NCI-H1105 (cell line): ENCODE measurements at regions not wholly inside any gene's neighbourhood (a gene's known extent, or its start where the extent isn't known, plus 50 kb on each side); places are given as distances from the start of the nearest gene placed in this dataset.

Experiments used
- DNase-seq: peaks from one replicate; lab custom pipeline; 2025; lab: John Stamatoyannopoulos, UW

GRCh38 chr4:74692972-74693371 lies 101.4 kb downstream of the BTC start:
- no peak for DNase-seq
